NCI-H524 (cell line): ENCODE measurements at regions not wholly inside any gene's neighbourhood (a gene's known extent, or its start where the extent isn't known, plus 50 kb on each side); places are given as distances from the start of the nearest gene placed in this dataset.

Source experiments
- DNase-seq, 2 experiments: peaks; one replicate each; lab custom pipeline; 2025; lab: John Stamatoyannopoulos, UW

DNA sequence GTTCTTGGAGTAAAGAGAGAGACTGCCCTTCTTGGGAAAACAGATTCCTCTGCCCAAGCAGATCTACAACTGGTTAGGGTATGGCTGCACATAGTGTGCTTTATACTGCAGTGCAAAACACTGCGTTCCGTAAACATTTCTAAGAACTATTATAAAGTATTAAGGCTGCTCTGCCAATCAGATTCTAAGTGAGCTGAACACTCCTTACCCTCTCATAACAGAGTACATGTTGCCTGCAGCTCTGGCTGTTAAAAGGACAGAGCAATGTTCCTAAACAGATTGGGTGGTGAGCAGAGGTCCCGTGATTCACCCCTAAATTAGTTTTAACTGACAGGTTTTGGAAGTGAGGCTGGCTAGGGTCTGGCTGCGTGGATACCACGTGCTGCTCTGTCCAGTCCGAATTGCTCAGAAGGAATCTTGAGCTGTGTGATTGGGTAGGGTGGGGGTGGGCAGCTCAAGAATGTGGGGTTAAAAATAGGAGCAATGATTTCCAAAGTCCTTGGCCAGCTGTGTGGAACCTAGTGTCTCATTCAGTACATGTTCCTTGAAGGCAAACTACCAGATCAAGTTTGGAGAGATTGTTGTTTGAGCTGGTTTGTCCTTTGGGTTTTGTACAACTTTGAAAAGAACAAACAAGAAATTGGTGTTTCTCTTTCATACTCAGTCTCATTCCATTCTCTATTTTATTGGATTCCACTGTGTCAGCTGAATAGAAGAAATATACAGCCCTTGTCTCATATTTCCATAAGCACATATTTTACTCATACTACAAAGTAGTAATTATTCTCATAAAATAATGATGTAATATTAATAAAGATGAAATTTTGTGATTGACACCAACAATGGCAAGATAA is 497.6 kb upstream of the CD180 start:
- no peak for DNase-seq

DNA sequence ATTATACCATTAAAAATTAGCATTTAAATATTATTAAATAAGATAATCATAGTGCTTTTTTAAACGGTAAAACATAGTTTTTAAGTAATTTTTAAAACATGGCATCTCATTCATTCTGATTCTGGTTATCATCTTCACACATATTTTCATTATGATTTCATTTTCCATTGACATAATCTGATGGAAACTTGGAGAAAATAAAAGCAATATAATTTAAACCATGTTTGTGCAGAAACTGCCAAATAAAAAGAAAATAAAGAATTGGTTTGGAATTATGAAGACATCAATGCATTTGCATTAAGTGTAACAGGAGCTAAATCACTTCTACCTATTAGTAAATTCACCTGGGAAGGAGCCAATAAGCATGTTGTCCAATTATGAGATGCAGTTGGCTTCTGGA is 490.1 kb upstream of the CD180 start:
- no peak for DNase-seq

DNA sequence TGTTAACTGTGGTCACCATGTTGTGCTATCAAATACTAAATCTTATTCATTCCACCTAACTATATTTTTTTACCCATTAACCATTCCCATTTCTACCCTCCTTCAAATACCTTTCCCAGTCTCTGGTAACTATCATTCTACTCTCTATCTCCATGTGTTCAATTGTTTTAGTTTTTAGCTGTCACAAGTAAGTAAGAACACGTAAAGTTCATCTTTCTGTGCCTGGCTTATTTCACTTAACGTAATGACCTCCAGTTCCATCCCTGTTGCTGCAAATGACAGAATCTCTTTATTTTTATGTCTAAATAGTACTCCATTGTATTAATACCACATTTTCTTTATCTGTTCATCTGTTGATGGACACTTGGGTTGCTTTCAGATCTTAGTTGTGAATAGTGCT is 485.1 kb upstream of the CD180 start:
- no peak for DNase-seq

DNA sequence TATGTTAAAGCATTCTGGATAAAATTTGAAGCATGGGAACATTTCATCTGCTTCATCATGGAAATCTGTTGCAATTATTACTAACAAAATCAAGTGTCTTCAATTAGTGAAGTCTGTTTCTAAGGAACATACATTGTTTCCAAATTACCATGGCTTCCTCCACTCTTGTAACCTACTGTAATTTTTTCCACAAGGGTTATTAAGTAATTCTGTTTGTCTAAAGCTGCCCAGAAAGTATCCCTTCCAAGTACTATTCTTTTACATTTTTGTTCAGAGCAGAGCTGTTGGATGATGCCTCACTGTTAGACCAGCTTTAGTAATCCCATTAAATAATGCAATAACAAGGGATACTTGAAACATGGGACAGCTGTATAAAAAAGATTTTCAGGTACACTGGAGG is 483.5 kb upstream of the CD180 start:
- peak; percentile 74 to 93 for DNase-seq

DNA sequence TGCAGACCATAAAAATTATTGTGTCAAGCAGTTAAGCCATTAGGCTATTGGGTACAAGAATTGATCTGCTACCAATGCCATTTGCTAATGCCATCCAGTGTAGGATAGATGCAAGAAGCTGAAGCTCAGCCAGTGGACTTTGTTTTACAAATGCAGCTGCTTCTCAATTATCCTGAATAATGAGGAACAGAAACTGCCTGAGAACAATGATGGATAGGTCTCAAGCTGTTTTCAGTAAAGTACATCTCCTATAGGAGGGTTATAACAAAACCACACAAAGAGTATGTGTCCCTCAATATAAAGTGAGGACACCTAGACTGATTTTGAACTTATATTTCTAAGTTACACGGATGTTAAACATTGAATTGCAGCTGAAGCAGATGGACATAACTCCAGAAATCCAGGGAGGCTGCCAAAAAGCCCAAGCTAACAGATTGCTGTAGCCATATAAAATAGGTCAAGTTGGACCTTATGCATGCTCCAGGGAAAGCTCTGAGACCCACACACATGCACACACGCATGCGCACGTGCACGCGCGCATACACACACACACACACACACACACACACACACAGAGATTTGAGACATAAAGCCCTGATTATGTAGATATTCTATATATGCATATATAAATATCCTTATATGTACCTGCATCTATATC is 482.7 kb upstream of the CD180 start:
- peak in 1 of 2 experiments; percentile 38 for DNase-seq

DNA sequence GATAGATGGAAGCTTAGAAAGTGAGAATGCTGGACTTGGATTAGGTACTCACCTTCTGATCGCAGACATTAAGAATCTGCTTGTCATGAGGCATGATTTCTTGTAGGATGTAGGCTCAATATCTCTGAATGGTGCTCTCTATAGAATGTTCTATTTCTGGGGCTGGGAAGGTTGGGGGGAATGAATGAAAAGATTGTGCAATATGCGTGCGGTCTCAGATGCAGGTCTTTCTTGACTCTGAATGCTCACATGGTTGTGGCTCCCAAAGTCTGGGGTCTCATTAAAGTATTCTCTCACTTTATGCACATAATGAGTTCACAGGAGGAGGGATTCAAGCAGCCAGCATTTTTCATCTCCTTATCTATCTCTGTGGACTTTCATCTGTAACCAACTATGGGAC is 482.0 kb upstream of the CD180 start:
- no peak for DNase-seq

DNA sequence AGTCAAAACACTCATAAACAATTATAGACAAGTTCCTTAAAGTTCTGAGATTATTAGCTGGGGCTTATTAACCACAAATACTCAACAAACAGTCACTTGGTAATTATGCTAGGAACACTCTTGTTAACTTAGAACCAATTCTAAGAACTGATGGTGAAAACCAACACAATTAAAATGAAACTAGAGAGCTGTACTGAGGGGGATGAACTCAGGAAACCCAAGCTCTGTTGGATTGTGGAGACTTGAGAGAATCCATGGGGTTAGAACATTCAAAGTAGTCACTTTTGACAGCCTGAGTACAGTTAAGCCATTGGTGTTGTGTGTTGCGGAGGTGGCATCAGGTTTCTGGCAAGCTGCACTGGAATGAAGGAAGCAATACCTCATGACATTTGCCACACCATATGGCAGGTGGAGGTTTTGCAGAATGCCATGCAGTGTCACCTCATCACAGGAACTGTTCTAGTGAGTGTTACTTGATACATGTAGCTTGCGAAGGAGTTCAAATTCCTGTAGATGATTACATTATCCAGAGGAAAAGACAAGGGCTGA is 480.9 kb upstream of the CD180 start:
- DNase-seq = peak; percentile 86 to 95

DNA sequence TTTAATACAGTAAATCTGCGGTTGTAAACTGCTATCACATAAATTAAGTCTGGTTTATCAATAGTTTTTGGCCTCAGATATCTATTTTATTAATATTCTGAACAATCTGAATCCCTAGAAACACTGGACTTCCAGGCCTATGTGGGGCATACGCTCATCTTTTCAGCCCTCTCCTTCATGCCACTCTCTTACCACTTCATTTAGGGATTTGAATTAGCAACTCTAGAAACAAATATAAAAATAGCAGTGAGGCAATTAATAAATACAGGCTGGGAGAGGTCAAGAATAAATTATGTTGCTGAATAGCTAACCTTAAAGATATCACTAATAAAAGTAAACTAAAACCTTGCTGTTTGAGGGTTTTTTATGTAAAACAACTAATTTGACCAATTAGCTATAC is 480.3 kb upstream of the CD180 start:
- no peak for DNase-seq

DNA sequence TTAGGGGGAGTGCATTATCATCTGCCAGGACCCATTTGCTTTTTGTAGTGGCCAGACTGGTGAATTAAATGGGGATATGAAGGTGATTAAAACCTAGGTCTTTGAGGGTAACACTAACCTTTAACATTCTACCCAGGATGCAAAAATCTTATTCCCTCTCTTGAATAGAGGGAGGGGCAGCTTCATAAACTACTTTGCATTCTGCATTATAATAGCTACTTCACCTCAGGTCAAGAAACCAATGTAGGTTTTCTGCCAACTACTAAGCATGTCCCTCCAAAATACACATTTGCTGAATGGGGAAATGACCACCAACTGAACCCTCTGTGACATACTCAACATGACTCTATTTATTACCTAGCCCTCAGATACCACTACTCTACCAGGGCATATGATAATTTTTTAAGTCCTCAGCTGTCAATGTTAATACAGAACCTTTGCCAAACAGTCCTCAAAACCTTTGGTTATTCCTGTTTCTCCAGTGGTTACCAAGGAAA is 477.6 kb upstream of the CD180 start:
- DNase-seq = no peak

DNA sequence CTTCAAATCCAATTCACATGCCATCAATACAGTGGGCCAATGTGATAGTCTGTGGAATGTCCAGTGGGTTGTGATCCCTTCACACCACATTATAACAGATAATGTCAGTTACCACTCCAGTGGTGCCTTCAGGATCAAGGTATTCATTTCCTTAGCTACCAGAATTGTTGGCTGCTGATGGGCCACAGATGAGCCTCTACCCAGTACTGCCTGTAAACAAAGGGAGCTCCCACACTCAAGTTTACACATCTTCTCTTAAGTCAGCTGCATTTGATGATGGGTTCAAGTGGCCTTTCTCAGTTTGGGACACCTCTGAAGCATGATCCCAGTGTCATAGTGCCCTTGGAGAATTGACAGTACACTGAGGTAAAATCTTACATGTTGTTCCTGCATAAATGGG is 477.0 kb upstream of the CD180 start:
- no peak for DNase-seq

DNA sequence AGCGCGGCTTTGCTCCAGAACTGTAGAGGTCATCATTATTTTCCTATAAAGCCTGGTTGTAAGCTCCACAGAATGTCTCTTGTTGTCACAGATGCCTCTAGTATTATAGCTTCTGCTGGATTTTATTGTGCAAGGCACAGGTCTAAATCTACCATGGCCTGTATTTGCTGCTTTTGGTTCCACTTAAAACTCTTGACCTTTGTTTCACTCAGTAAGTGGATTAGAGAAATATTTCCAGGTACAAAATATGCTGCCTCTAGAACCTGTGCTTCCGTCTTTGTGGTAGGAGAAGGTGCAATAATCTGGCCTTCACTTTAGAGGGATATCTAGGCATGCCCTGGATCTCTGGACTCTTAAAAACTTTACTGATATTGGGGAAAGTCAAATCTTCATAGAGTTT is 476.6 kb upstream of the CD180 start:
- DNase-seq = no peak

DNA sequence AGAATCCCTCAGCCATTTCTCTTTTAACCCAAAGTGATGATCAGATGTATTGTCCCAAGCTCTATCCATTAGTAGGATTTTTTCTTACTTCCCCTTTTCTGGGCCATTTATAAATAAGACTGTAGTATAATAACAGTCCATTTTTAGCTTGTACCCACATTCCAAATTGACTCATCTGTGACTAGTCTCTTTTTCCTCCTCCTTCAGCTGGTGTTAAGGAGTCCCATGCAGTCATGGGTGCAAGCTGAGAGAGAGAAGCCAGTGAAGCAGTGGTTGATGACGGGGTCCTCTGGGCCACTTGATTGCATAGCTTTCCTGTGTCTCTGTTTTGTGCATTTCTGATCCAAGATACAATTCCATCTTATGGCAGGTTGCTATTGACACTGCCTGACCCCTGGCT is 476.0 kb upstream of the CD180 start:
- no peak for DNase-seq

DNA sequence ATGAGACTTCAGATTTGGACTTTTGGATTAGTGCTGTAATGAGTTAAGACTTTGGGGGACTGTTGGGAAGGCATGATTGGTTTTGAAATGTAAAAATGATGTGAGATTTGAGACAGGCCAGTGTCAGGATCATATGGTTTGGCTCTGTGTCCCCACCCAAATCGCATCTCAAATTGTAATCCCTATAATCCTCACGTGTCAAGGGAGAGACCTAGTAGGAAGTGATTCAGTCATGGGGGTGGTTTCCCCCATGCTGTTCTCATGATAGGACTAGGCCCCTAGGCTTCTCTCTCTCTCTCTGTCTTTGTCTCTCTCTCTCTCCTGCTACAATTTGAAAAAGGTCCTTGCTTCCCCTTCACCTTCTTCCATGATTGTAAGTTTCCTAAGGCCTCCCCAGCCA is 473.3 kb upstream of the CD180 start:
- DNase-seq = no peak

DNA sequence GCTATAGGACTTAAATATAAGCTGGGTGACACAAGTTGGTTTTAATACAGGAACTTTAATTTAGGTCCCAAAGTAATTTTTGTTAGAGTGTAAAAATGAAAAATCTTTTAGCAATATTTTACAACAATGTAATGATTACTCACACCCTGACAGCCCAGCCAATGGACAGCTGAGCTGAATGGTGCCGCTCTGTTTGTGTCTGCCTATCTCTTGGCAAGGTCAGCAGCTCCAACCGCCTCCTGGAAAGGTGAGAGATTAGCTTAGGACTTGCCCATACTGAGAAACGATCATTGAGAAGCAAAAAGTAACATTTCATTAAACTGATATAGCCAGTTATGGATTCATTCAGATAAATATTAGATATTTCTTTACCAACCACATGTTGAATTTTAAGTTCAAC is 463.6 kb upstream of the CD180 start:
- DNase-seq = no peak

DNA sequence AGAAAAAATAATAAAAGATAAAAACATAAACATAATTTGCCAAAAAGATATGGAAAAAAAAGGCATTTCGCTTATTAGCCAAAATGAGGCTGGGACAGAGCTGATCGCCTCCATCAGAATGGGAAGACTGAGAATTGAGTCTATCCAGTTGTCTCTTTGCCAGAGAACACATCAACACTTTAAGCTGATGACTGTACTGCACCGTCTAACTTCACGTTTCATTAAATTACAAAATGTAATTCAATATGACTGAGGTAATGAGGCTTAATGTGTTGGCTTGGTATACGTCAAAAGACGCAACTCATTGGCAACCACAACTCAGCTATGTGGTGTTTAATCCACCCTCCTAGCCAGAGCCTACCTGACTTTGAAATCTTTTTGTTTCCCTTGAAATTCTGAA is 462.7 kb upstream of the CD180 start:
- no peak for DNase-seq

DNA sequence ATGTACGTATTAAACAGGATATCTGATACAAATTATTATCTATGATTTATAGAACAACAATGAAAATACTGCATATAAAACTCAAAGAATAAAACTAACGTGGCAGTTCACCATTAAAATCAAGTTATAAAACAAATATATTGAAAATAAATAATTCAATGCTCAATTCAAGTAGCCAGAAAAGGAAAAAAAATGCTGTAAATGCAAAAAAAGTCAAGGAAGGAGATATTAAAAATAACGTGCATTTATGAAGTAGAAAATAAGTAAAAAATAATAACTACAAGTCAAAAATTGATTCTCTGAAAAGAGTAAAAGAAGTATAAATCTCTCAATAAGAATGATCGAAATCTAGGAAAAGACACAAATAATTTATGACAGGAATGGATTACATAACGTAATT is 460.5 kb upstream of the CD180 start:
- DNase-seq = no peak

DNA sequence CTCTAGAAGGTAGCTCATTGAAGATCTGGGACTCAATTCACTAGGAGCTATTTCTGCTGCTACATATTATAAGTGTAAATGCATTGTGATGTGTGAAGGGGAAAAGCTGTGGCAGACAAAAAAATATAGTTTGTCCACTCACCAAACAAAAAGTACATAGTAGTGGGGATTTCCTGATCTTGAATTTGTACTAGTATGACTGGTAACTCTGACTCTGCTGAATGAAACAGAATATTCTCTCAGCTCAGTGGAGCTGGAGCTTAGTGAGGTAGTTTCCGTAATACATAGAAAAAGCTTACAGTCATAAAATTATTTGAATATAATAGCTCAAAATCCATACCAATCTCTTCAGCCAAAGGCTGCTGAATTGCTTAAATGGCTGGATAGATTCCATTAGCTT is 455.6 kb upstream of the CD180 start:
- DNase-seq = no peak

DNA sequence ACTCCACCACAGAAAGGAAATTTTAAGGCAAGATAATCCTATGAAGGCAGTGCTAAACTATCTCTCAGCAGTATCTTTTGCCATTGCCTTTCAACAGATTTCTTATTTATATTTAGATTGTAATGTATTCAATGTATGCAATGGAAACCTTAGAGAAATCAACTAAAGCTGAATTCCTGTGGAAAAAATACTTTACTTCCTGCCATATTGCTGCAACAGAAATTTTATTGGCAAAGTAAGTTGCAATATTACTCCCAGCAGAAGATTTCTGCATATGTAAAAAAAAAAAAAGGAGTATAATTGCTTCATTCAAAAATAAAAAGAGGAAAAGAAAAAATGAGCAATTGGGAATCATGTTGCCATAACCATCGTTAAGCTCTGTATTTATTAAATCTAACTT is 454.6 kb upstream of the CD180 start:
- DNase-seq = no peak

DNA sequence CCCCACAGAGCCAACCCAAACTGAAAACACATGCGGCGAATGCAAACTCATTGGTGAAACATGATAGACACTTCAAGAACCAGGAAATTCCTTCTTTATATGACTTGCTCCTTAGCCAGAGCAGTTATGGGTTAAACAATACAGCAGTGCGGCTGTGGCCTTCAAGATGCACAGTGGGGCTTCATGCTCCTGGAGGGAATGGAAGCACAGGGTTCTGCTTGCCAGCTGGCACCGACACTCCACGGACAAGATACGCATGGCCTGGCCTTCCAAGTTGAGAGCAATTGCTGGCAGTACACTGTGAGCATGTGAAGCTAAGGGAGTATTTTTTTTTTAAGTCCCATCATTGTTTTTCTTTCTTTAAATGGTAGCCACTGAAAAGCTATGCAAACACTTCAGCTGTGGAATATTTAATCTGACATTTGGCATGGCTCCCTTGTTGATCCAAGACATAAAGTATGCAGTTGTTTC is 451.6 kb upstream of the CD180 start:
- DNase-seq = no peak

DNA sequence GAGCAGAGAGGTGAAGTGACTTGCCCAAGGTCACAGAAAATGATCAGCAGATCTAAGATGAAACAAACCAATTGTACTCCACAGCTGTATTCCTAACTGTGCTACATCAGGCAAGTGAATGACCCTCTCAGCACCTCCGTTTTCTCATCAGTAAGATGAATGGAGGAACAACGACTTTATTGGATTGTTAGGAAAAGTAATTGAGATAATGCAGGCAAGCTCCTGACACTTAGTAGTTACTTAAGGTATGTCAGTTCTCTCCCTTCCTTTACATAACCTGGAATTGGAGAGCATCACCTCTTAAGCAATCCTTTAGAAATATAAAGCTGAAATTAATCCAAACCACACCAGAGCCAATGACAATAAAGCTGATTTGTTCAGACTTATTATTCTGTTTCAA is 451.2 kb upstream of the CD180 start:
- no peak for DNase-seq

DNA sequence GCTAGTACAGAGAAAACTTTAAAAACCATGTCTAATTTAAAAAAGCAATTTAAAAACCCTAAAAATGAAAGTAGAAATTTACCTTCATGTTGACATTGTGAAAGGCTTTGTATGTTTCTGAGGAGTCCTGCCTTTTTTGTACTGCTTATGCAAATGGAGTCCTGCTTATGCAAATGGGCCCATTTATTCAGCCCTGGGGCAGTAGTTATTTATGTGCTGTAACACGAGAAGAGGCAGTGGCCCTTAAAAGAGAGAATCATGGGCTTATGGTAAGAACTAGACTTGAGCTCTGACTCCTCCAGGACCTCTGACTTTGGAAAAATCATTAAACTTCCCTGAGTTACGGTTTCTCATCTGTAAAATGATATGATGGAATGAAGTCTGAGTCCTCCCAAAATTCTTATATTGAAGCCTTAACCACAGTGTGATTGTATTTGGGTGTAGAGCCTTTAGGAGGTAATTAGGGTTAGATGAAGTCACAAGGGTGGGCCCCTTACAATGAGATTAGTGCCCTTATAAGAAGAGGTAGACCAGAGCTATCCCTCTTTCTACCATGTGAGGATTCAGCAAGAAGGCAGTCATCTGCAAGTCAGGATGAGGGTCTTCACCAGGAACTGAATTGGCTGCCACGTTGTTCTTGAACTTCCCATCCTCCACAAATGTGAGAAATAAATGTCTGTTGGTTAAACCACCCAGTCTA is 447.8 kb upstream of the CD180 start:
- DNase-seq = no peak

DNA sequence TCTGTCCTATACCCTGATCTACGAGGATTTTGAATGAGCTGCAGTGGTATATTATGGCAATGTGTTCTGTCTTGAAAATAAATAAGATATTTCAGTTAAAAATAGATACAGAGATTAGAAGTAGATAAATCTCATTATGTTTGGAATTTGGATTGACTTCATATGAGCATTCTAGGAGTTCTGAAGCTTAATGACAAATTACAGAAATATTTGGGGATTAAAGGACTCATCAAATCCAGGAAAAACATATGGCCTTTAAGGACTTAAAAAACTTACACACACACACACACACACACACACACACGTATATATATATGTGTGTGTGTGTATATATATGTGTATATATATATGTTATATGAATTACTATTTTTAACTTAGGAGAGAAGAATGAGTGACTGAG is 446.9 kb upstream of the CD180 start:
- DNase-seq = no peak

DNA sequence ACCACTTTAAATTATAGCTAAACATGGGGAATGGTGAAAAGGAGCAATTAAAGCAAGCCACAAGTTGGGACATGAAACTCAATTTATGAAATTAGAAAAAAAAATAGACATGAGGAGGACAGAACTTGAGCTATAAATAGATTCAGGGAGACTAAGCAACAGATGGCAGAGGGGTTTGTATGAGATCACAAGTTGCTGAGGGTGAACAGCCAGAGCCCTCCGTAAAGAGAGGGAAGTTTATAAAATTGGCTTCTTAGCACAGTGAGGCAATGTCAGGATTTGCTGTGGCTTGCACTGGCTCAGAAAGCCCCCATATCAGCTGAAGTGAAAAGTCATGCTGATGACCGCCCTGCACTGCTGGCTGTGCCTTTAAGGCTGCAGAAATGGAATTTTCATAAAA is 443.4 kb upstream of the CD180 start:
- peak in 1 of 2 experiments; percentile 59 for DNase-seq
